Fibroblast of peridontal ligament (primary cell): ENCODE measurements at regions not wholly inside any gene's neighbourhood (a gene's known extent, or its start where the extent isn't known, plus 50 kb on each side); places are given as distances from the start of the nearest gene placed in this dataset.

Experiments used
- DNase-seq: peaks from one replicate; pipeline ENCODE4 v3.0.0-alpha.2; 2010; ENCODE audit errors: extremely low read depth

- no peak for DNase-seq
These were observed 77.6 kb upstream of the SHH start for GRCh38 chr7:155889636-155890511.

- no peak for DNase-seq
These were observed 74.9 kb upstream of the SHH start for GRCh38 chr7:155887174-155887525.

DNA sequence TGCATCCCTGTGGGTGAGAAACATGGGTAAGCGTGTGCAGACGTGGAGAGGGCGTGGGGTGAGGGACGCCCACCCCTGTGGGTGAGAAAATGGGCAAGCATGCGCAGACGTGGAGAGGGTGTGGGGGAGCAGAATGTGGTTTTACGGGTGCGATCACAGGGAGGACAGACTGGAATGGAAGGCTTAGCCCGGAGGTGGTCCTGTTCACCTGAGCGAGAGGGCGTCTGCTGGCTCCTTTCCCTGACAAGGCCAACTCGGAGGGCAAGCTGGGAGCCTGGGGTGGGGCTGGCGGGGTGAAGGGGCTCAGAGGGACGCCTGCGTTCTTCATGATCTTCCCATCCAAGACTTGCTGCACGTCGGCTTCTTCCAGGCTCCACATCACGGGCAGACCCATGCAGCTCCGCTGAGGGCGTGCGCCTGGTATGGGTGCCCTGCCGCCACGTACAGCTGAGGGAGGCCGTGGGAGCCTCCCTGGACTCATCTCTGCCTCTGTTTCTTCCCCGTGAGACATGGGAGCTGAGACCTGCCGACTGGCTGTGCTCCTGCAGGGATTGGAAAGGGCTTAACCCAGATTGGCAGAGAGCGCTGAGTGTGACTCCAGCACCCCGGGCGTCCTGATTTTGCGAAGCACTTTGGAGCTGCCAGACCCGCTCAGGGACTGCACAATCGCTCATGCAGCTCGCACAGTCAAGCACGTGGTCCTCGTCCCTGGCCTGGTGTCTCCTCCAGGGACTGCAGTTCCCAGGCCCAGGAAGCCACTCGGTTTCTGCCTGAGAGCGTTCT lies 74.3 kb upstream of the SHH start:
- DNase-seq: no peak

GRCh38 chr7:155885167-155886155 lies 73.2 kb upstream of the SHH start:
- peak; percentile 1 for DNase-seq

DNA sequence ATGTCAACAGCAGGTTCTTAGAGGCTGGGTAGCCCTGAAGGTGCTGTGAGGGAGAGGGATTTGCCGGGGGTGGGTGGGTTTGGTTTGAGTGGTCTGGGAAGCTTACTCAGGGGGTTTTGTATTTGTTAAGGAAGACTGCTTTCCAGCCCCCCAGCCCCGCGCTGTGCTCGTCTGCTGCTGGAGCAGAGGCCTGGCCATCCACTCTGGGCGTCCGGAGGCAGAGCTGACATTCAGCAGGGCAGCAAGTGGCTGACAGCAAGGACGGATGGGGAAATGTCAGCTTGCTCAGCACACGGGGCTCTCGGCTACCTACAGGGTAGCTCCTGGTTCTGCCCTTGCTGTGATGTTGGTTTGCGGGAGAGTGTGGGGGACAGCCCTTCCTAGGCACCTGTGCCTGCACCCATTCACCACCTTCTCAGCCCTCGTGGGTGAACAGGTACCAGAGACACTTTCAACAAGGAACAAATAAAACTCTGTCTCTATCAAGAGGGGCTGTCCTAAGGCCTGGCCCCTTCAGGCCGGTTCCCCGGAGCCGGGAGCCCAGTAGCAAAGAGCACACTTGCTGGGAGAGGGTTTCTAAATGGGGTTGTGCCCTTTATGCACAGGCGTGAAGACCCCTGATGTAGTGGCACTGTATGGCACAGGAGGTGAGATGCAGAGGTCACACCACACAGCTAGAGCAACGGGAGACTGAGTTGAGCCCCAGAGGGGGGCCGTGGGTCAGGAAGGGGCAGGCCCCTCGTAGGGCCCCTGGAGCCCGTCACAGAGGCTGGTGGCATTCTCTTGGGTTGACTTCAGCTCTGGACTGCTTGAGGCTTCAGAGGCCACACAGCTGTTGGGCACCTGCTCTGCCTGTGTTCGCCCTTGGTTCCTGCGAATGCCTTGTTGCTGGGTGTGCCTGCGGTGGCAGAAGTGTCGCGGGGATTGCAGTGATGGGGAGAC lies 72.2 kb upstream of the SHH start:
- no peak for DNase-seq

GRCh38 chr7:155883491-155884224 lies 71.4 kb upstream of the SHH start:
- no peak for DNase-seq

DNA sequence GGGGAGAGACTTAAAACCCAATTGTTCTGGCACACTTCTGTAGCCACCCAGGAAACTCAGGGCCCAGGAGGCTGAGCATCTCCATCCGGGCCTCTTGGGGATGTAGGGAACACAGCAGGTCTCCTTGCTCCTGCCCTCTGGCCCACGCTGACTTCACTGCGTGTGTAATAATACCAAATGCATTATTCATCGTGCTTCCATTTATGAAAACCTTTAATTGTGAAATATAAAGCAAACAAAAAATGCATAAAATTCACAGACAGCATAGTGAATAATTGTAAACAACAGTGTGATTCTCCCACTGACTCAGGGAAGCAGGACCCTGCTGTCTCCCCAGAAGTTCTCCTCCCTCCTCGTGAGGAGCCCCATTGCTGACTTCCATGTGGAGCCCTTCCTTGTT lies 70.3 kb upstream of the SHH start:
- no peak for DNase-seq

- DNase-seq: no peak
These were observed 69.4 kb upstream of the SHH start for GRCh38 chr7:155881471-155882350.

DNA sequence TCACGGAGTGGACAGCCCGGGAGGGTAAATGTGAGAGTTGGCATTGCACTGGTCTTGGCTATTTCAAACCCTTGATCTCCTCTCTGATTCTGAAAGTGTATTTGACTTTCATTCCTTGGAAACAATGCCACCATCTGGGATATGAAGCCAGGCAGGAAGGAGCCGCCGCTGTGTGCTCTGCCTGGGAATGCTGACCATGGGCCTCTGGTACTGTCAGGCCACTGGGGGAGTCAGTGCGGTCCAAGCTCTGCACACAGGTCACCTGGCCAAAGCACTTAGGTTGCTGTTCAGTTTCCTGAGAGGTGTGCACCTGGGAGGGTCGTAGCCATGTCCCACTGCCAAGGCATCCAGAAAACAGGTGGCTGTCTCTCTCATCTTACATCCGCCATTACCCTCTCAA lies 68.5 kb upstream of the SHH start:
- no peak for DNase-seq

- no peak for DNase-seq
These were observed 67.3 kb upstream of the SHH start for GRCh38 chr7:155879592-155879991.

DNA sequence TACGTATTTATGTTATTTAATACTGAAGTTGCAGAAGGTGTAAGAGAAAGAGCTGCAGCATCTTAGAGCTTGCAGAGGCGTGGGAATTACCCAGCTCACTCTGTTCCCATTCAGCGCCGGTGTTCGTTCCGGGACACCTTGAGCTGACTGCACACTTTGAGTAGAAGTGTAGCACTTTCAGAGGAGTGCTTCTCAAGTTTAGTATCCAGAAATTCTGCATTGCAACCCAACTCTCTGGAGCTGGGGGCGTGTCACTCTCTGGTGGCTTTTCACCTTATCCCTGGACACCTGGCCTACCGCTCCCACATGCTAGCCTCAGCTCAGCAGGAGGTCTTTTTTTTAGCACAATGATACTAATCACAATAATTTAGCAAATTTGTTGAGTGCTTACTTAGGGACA lies 66.4 kb upstream of the SHH start:
- no peak for DNase-seq

- DNase-seq: no peak
These were observed 66.0 kb upstream of the SHH start for GRCh38 chr7:155878250-155878649.

- DNase-seq: no peak
These were observed 64.9 kb upstream of the SHH start for GRCh38 chr7:155877167-155877566.

DNA sequence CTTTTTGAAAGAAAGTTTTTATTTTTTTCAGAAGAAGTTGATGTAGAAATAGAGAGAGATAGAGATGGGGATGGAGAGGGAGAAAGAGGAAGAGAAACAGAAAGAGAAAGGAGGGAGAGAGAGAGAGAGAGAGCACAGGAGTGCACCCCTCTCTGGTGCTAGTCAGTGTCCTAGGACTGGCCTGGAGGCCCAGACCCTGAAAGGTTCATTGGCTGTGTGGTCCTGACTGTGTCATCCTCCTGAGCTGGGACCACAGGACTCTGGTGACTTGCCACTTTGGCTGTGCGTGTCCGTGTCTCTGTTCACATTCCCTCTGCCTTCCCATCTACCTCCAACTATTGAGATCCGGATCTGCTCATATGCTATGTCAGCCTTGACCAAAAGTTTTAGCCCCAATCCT lies 62.1 kb upstream of the SHH start:
- no peak for DNase-seq

- no peak for DNase-seq
These were observed 61.7 kb upstream of the SHH start for GRCh38 chr7:155874010-155874409.

DNA sequence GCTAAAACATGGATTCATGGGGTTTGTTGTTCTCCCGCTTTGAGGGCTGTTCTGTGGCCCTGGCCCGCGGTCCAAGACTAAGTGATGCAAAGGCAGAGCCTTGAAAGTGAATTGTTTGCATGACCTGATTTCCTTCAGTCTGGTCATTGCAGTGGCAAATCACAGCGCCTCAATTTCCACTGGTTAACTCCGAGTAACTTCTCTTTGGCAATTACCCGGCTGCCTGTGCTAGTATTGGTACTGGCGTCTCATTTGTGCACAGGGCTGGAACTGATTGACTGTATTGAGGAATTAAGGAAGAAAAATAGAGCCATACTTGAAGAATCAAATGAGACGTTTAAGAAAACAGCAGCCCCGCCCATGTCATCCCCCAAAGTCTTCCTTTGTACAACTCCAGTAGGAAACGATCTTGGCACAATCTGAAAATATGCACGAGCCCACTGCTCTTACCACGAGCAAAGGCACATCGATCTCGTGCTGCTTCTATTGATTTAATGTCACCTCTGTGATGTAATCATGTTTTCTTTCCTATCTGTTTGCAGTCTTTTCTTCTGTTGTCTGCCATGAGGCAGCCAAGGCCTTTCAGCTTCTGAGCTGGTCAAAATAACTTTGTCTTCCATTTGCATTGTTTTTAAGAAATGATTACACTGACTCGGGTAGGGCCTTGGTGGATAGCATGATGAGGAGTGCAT lies 60.6 kb upstream of the SHH start:
- DNase-seq: no peak

- no peak for DNase-seq
These were observed 58.9 kb upstream of the SHH start for GRCh38 chr7:155871211-155871610.

- DNase-seq: no peak
These were observed 58.3 kb upstream of the SHH start for GRCh38 chr7:155870334-155871180.
